ENCODE measurements at regions not wholly inside any gene's neighbourhood (a gene's known extent, or its start where the extent isn't known, plus 50 kb on each side); places are given as distances from the start of the nearest gene placed in this dataset.

DNA sequence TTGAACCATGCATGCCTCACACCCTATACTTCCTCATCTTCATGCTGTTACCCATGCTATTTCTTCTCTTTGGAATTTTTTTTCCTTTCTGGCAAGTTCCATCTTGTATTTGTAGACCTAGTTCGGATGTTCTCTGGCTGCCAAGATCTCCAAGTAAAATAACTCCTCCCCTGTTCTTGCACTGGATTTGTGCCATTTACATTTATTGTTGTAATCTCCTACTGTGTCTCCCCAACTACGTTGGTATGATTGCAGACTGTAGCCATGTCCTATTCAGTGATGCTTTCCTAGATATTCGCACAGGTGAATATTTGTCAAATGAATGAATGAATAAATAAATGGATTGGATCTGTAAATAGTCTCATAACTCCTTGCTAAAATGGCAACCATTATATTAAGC is 546.0 kb downstream of the MN1 start:
- H3K4me1 ChIP-seq, result no peaks in the 10 kb centered on the region
- TF ChIP-seq POLR2A (IDR thresholded peaks at IDR 0.05) (no peak), POLR2AphosphoS5 (IDR thresholded peaks at IDR 0.05; ENCODE audit: insufficient read depth in 1 of 2, low read depth in 1 of 2) (no peak)
- TF ChIP-seq, protein P1, sequence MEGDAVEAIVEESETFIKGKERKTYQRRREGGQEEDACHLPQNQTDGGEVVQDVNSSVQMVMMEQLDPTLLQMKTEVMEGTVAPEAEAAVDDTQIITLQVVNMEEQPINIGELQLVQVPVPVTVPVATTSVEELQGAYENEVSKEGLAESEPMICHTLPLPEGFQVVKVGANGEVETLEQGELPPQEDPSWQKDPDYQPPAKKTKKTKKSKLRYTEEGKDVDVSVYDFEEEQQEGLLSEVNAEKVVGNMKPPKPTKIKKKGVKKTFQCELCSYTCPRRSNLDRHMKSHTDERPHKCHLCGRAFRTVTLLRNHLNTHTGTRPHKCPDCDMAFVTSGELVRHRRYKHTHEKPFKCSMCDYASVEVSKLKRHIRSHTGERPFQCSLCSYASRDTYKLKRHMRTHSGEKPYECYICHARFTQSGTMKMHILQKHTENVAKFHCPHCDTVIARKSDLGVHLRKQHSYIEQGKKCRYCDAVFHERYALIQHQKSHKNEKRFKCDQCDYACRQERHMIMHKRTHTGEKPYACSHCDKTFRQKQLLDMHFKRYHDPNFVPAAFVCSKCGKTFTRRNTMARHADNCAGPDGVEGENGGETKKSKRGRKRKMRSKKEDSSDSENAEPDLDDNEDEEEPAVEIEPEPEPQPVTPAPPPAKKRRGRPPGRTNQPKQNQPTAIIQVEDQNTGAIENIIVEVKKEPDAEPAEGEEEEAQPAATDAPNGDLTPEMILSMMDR (IDR thresholded peaks at IDR 0.05), result no peak
- H3K27ac ChIP-seq, result no peak overlapping the region
- H3K27me3 ChIP-seq, result no peaks in the 10 kb centered on the region
- H3K36me3 ChIP-seq, result no peaks in the 10 kb centered on the region
- H3K9me3 ChIP-seq, result peaks cover 4% of the 10 kb centered on the region
- intact Hi-C loops (cut with DNase I), result no loop called here
- H3K4me3 ChIP-seq, result no peak overlapping the region
- no peak for DNase-seq (ENCODE audit: extremely low spot score in 2 of 2)

DNA sequence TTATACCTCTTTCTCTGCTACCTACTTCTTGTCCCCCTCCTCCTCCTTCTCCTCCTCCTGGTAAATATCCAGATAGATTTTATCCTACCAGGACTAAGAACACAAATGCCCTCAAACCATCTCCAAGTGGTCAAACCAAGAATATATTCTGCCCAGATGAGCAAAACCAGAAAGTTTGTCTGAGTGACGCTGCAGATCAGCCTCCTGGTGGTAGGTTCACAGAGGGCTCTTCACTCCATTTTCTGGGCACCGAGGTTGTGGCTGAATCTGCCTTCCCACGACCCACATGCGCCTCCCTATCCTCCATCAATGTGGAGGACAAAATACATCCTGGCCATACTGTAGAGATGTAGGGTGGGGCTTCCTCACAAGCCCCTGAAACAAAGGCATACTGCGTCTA is 543.6 kb downstream of the MN1 start:
- TF ChIP-seq, protein P1 (IDR thresholded peaks at IDR 0.05), result no peak
- TF ChIP-seq POLR2A (IDR thresholded peaks at IDR 0.05), result no peak
- no peak for TF ChIP-seq POLR2AphosphoS5 (IDR thresholded peaks at IDR 0.05; ENCODE audit: insufficient read depth in 1 of 2, low read depth in 1 of 2)
- H3K27me3 ChIP-seq, result no peaks in the 10 kb centered on the region

DNA sequence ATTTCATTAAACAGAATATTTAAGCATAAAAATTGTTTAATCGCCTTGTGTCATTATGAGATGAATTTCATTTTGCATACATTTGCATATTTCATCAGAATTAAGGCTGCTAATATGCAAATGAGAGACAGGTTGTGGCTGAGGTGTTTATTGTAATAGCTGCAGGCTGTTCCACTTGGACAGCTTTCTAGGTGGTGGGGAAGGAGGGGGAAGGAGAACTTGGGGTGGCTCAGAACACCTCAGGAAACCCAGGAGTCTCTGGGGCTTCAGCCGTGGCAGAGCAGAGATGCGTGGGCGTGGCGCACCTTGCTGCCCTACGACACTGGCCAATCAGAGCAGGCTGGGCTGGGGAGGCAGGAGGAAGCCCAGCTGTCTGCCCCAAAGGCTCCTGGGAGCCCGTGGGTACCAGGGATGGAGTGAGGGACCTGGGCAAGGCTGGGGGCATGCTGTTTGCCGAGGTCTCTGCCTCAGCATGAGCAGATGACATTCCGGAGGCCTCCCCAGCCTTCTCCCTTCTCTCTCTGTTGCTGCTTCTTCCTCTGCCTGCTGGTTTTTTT is 542.9 kb downstream of the MN1 start:
- H3K4me3 ChIP-seq, result no peak overlapping the region
- no peak overlapping the region for H3K27ac ChIP-seq
- H3K4me1 ChIP-seq, result no peaks in the 10 kb centered on the region
- no peaks in the 10 kb centered on the region for H3K36me3 ChIP-seq
- H3K27me3 ChIP-seq, result no peaks in the 10 kb centered on the region
- peaks cover 4% of the 10 kb centered on the region for H3K9me3 ChIP-seq
- no peak for DNase-seq (ENCODE audit: extremely low spot score in 2 of 2)
- TF ChIP-seq, protein P1 (IDR thresholded peaks at IDR 0.05), result no peak
- TF ChIP-seq POLR2A (IDR thresholded peaks at IDR 0.05), result no peak
- TF ChIP-seq POLR2AphosphoS5 (IDR thresholded peaks at IDR 0.05; ENCODE audit: insufficient read depth in 1 of 2, low read depth in 1 of 2), result no peak
- intact Hi-C loops (cut with DNase I), result no loop called here

More for the DNA sequence above, 543.6 kb downstream of the MN1 start:
- intact Hi-C loops (cut with DNase I), result no loop called here
- Histone ChIP-seq H3K4me1 (no peaks in the 10 kb centered on the region), H3K36me3 (no peaks in the 10 kb centered on the region), H3K4me3 (no peak overlapping the region), H3K27ac (no peak overlapping the region), H3K9me3 (peaks cover 4% of the 10 kb centered on the region)
- no peak for DNase-seq (ENCODE audit: extremely low spot score in 2 of 2)

DNA sequence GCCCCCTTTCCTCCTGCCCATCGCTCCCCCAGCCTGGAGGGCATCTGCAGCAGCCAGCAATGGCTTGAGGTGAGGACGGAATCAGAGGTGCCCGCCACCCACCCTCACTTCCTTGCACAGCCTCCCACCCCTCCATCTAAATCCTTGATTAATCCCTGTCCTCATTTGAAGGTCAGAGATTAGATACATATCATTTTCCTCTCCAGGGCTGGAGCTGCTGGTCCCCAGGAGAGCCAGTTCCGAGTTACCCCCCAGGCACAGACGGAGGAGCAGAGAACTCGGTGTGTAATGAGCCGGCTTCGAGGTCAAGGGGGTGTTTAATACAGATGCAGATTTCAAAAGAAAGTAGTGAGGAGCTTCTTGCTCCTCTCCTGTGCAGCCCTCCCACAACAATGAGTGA is 542.1 kb downstream of the MN1 start:
- Histone ChIP-seq H3K9me3 (peaks cover 4% of the 10 kb centered on the region), H3K4me3 (no peak overlapping the region), H3K4me1 (no peaks in the 10 kb centered on the region), H3K27ac (no peak overlapping the region), H3K27me3 (no peaks in the 10 kb centered on the region), H3K36me3 (no peaks in the 10 kb centered on the region)
- TF ChIP-seq, protein P1 (IDR thresholded peaks at IDR 0.05), result no peak
- TF ChIP-seq POLR2A (IDR thresholded peaks at IDR 0.05), result no peak
- TF ChIP-seq POLR2AphosphoS5 (IDR thresholded peaks at IDR 0.05; ENCODE audit: insufficient read depth in 1 of 2, low read depth in 1 of 2), result no peak
- no peak for DNase-seq (ENCODE audit: extremely low spot score in 2 of 2)
- intact Hi-C loops (cut with DNase I), result no loop called here

DNA sequence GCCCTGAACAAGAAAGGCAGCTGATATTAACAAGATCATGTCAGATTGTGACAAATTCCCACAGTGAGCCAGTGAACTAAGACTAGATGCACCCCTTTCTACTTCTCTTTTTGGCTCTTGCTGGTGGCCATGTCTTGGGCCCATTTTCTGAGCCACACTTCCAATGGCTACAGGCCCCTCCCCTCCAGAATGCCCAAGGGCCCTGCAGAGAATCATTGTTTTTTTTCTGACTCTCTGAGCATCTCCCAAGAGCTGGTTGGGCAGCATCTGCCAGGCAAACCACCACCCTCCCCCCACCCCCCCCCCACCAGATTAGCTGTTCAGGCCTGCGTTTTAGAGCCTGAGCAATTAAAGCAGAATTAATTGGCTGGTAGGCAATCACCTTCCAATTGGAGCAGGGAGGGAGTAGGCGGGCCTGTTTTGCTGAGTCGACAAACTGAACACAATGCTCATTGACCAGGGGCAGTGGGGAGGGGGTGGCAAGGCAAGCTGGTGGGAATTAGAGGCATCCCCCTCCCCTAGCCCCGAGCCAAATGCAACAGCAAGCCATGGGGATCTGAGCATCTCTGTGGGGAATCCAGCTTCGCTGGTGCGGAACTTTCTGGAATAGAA is 541.4 kb downstream of the MN1 start:
- Histone ChIP-seq H3K4me1 (no peaks in the 10 kb centered on the region), H3K27me3 (no peaks in the 10 kb centered on the region), H3K4me3 (no peak overlapping the region), H3K36me3 (no peaks in the 10 kb centered on the region), H3K27ac (no peak overlapping the region), H3K9me3 (peaks cover 4% of the 10 kb centered on the region)
- intact Hi-C loops (cut with DNase I), result no loop called here
- DNase-seq (ENCODE audit: extremely low spot score in 2 of 2), result no peak
- TF ChIP-seq POLR2AphosphoS5 (IDR thresholded peaks at IDR 0.05; ENCODE audit: insufficient read depth in 1 of 2, low read depth in 1 of 2), result no peak
- TF ChIP-seq, protein P1 (IDR thresholded peaks at IDR 0.05), result no peak
- TF ChIP-seq POLR2A (IDR thresholded peaks at IDR 0.05), result no peak

Data from vagina (tissue), 2 donors.